Activated T-cell treated with anti-CD3 and anti-CD28 coated beads, Interleukin-2, amount 50 U/mL, for 4 hours (primary cell): ENCODE measurements at regions not wholly inside any gene's neighbourhood (a gene's known extent, or its start where the extent isn't known, plus 50 kb on each side); places are given as distances from the start of the nearest gene placed in this dataset.
"Not testable (repeated sequence)": the region's sequence is repeated elsewhere in the genome, so short reads cannot be mapped to it uniquely, and the experiment has no call there.

Source experiments
- ATAC-seq, 2 donors: fragments of 200-7000 bp; cut with Tn5 transposase; one replicate each; pipeline ENCODE4 v1.10.0; 2021
- DNase-seq: peaks from one replicate; pipeline ENCODE4 v3.0.0-alpha.2; 2020
- H3K27me3 Mint-ChIP-seq: one replicate; pipeline ENCODE4 v1.8.0; 2021; ENCODE audit warnings: low read depth, mixed read lengths
- H3K36me3 Mint-ChIP-seq: one replicate; pipeline ENCODE4 v1.8.0; 2022; ENCODE audit warnings: mixed read lengths; ENCODE audit not compliant: insufficient read depth
- H3K4me1 Mint-ChIP-seq: one replicate; pipeline ENCODE4 v1.8.0; 2021; ENCODE audit warnings: low read depth, mixed read lengths
- H3K4me3 Mint-ChIP-seq: one replicate; pipeline ENCODE4 v1.8.0; 2021; ENCODE audit warnings: mild to moderate bottlenecking, moderate library complexity, mixed read lengths
- H3K9me3 Mint-ChIP-seq: one replicate; pipeline ENCODE4 v1.8.0; 2021; ENCODE audit warnings: mixed read lengths

DNA sequence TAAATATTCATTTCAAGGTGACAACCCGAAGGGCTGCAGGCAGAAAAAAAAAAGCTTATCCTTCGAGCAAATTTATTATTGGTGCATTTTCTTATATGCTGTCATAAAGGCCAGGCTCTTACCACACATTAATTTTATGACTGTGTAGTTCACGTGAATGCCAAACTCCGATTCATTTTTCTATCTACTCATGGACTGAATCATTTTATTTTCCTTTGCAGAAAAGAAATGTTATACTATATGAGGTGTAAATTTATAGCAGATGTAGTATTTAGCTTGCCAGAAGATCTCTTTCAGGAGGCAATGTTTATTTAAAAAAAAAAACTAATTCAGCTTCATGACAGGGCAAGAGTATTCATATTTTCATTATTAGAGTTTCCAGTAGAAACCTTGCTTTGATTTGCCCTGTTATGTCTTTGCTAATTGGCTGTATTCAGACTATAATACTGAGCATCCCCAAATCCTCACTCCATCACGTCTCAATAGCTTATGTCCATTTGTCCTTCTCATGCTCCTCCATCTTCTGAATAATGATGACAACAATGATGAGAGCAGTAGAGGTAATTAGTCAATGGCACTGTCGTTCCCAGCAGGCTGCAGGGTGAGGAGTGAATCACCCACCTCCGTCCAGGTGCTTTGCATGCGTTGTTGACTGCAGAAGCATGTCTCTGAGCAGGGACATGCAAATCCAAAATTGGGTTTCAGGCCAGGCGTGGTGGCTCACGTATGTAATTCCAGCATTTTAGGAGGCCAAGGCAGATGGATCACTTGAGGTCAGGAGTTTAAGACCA lies 101.1 kb upstream of the RAB12 start:
- H3K4me1 Mint-ChIP-seq = no peaks in the 10 kb centered on the region
- H3K36me3 Mint-ChIP-seq = no peaks in the 10 kb centered on the region
- peaks cover 7% of the 10 kb centered on the region for H3K27me3 Mint-ChIP-seq
- no peak for ATAC-seq
- DNase-seq = no peak
- H3K4me3 Mint-ChIP-seq = no peak overlapping the region
- no peaks in the 10 kb centered on the region for H3K9me3 Mint-ChIP-seq

DNA sequence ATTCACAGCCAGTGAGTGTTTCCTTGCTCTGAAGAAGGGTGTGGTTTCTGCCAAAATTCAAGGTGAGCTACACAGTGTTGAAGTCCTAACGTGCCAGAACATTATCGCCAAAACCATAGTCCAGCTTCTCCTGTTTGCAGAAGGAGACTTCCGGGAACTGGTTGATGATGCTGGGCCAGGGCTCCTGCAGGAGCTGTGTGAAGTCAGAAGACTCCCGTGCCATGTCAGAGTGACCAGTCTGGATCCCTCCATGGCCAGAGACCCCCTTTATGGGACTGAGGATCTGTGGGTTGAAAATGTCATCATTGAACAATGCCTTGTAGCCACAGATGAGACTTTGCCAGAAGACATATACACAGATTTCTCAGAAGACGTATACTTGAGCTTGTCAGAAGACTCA lies 96.0 kb upstream of the RAB12 start:
- H3K4me1 Mint-ChIP-seq = no peaks in the 10 kb centered on the region
- DNase-seq (no peak), ATAC-seq (no peak)
- no peaks in the 10 kb centered on the region for H3K36me3 Mint-ChIP-seq
- H3K9me3 Mint-ChIP-seq = no peaks in the 10 kb centered on the region
- no peak overlapping the region for H3K4me3 Mint-ChIP-seq
- peaks cover 3% of the 10 kb centered on the region for H3K27me3 Mint-ChIP-seq

DNA sequence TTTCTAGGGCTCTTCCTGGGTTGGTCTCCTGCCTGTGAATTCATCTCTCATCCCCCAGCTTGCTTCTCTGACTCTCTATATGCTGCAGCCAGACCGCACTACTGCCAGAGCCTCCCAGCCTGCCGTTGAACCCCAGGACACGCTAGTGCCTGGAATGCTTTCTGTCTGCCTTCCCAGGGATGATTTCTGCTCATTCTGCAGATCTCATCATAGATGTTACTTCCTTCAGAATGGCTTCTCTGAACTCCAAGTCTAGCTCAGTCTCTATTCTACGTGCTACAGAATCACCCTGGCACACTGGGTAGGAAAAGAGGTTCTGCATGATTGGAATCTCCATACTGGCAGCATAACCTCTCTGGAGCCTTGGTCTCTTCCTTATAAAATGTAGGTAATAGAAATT lies 94.8 kb upstream of the RAB12 start:
- ATAC-seq = no peak
- no peak for DNase-seq
- H3K4me1 Mint-ChIP-seq = no peaks in the 10 kb centered on the region
- no peaks in the 10 kb centered on the region for H3K36me3 Mint-ChIP-seq
- no peaks in the 10 kb centered on the region for H3K9me3 Mint-ChIP-seq
- peaks cover 3% of the 10 kb centered on the region for H3K27me3 Mint-ChIP-seq
- H3K4me3 Mint-ChIP-seq = no peak overlapping the region

DNA sequence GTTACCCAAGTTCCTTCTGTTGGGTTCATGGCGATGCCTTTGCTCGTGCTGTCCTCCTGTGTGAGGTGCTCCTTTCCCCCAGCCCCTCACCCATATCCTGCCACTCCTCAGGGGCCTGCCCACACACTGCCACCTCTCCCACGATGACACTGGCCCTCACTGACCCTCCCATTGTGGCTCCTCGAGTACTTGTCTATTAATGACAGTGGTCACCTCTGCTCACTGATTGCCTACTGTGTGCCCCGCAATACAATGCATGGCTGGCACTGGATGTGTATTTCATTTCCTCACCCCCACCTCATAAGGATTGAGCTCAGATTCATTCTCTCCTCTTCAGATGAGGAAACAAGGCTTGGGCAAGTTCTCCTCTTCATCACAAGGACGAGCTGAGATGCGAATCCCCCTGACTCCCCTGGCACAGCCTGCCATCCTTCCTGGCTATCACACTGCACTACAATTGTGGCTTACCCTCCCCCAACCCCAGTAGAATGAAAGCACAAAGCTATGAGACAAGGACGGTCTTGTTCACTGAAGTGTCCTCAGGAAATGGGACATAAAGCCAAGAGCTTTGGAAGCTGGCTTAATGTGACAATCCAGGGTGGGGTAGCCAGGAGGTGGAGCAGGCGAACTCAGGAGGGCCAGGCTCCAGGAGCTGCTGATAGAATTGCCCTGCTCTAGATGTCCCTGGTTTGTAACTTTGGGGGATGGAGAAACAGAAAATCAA lies 93.9 kb upstream of the RAB12 start:
- Mint-ChIP-seq H3K4me3 (no peak overlapping the region), H3K27me3 (peaks cover 6% of the 10 kb centered on the region), H3K36me3 (no peaks in the 10 kb centered on the region), H3K9me3 (peaks cover 1% of the 10 kb centered on the region), H3K4me1 (no peaks in the 10 kb centered on the region)
- ATAC-seq (no peak), DNase-seq (no peak)

DNA sequence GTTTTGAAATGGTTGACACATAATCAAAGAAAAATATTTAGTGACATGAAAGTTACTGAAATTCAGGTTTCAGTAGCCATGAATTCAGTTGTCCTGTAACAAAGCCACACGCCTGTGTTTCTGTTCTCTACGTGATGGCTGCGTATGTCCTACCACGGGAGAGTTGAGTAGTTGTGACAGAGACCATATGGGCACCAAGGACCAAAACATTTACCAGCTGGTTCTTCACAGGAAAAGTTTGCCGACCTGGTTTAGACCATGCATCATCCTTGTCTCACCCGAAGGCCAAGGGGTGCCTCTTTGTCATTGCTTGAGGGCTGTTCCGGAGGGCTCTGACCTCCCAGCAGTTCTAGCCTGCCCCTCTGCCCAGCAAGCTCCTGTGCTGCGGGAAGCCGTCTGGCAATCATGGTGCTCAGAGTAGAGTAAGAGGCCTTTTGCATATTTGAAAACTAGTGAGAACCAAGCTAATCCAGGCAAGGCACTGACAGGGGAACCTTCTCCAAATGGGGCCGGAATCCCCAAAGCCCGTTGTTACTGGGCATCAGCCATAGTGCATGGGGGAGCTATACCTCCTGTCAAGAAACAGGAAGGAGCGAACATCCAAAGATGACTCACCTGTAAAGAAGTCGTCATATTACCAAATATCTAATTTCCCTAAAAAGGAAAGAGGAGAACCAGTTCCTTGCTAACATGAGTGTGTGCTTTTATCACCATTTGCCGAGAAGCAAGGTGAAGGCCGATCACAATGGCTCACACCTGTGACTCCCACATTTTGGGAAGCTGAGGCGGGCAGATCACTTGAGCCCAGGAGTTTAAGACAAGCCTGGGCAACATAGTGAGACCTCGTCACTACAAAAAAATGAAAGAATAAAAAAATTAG lies 92.6 kb upstream of the RAB12 start:
- peaks cover 6% of the 10 kb centered on the region for H3K27me3 Mint-ChIP-seq
- ATAC-seq (no peak), DNase-seq (no peak)
- H3K4me1 Mint-ChIP-seq = no peaks in the 10 kb centered on the region
- H3K36me3 Mint-ChIP-seq = no peaks in the 10 kb centered on the region
- H3K4me3 Mint-ChIP-seq = no peak overlapping the region
- H3K9me3 Mint-ChIP-seq = peaks cover 8% of the 10 kb centered on the region

DNA sequence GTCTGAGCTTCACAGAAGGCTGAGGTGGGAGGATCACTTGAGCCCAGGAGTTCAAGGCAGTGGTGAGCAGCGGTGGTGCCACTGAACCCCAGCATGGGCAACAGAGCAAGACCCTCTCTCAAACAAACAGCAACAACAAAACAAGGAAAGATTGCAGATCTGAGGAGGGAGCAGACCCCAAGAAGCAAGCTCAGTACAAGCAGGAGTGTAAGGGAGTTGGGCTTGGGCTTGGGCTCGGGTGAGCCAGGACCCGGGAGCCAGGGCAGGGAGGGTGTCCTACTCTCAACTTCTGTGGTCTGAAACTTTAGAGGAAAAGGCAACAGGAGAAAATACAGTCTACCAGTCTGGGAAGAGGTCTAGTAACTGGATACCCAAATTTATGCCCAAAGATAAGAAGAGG lies 92.0 kb upstream of the RAB12 start:
- Mint-ChIP-seq H3K4me1 (no peaks in the 10 kb centered on the region), H3K27me3 (peaks cover 6% of the 10 kb centered on the region)
- no peak for ATAC-seq

DNA sequence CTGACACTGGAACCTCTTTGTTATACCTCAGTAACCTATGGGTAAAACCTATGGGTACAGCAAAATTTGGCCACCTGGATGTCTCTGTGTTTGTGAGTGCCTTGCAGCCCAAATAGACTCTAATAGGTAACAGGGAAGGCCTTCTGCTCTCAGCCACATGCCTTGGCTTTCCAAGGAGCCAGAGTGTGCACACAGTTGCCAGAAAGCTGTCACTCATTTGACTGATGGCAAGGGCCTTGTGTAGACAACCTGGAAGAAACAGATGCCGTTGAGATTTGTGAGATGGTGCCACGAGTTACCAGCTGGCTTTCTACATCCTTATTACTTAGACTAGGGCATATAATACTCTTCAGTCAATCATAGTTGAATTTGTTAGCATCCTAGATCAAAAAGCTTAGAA lies 90.1 kb upstream of the RAB12 start:
- Mint-ChIP-seq H3K4me1 (no peaks in the 10 kb centered on the region), H3K36me3 (no peaks in the 10 kb centered on the region), H3K27me3 (peaks cover 12% of the 10 kb centered on the region), H3K9me3 (peaks cover 8% of the 10 kb centered on the region), H3K4me3 (no peak overlapping the region)
- DNase-seq = no peak
- ATAC-seq = no peak

More for the DNA sequence above, 92.0 kb upstream of the RAB12 start:
- no peak overlapping the region for H3K4me3 Mint-ChIP-seq
- DNase-seq = no peak
- no peaks in the 10 kb centered on the region for H3K36me3 Mint-ChIP-seq
- H3K9me3 Mint-ChIP-seq = peaks cover 8% of the 10 kb centered on the region

DNA sequence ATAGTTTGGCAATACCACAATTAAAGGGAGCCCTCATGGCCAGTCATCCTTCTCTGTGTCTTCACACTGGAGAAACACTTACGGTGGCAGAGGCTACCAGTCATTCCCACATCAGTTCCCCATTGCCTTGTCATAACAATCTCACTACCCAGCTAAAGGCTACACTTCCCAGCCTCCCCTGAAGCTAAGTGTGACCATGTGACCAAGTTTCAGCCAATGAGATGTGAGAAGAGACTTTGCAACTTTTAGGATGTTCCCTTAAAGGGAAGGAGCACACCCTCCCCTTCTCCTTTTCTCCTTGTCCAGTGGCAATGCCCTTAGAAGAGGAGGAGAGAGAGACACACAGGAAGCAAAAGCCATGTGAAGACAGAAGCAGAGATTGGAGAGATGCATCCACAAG lies 89.0 kb upstream of the RAB12 start:
- H3K4me1 Mint-ChIP-seq = no peaks in the 10 kb centered on the region
- H3K9me3 Mint-ChIP-seq = peaks cover 8% of the 10 kb centered on the region
- no peaks in the 10 kb centered on the region for H3K36me3 Mint-ChIP-seq
- DNase-seq = no peak
- peaks cover 19% of the 10 kb centered on the region for H3K27me3 Mint-ChIP-seq
- no peak overlapping the region for H3K4me3 Mint-ChIP-seq
- no peak for ATAC-seq

DNA sequence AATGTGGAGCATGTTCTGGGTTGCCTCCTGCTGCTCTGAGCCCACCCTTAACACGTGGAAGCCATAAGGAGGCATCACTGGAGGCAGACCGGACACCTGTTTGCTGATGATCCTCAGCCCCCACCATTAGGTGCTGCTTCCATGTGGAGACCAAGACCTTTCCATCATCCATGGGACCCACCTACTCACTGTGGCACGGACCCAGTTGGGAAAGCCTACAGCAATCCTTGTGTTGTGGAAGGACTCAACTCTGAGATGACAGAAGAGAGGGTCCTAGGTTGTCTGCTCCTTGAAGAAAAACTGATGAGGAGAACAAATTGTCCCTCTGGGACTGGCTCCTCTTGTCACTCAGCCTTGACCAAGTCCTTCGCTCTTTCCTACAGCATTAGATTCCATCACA lies 86.5 kb upstream of the RAB12 start:
- no peaks in the 10 kb centered on the region for H3K36me3 Mint-ChIP-seq
- H3K9me3 Mint-ChIP-seq = peaks cover 8% of the 10 kb centered on the region
- H3K27me3 Mint-ChIP-seq = peaks cover 29% of the 10 kb centered on the region
- DNase-seq = no peak
- no peak overlapping the region for H3K4me3 Mint-ChIP-seq
- H3K4me1 Mint-ChIP-seq = no peaks in the 10 kb centered on the region
- no peak for ATAC-seq

DNA sequence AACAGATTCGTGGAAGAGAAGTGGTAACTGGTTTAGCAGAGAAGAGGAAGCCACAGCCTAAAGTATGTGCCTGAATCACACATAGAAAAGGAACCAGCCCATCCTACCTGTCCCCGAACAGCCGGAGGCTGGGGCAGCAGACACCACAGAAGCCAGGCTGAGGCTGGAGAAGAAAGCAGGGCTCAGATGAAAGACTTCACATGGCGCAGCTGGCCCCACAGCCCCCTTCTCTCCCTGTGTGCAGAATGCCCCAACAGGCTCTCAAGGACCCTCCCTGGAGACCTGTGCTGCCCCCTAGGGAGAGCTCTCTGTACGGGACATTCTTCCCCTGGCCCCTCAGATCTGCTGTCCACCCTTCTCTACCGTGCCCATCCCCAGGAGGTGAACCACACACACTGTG lies 83.5 kb upstream of the RAB12 start:
- H3K9me3 Mint-ChIP-seq = peaks cover 18% of the 10 kb centered on the region
- H3K27me3 Mint-ChIP-seq = peaks cover 27% of the 10 kb centered on the region
- no peak overlapping the region for H3K4me3 Mint-ChIP-seq
- DNase-seq = no peak
- no peaks in the 10 kb centered on the region for H3K4me1 Mint-ChIP-seq
- H3K36me3 Mint-ChIP-seq = no peaks in the 10 kb centered on the region
- ATAC-seq = no peak

DNA sequence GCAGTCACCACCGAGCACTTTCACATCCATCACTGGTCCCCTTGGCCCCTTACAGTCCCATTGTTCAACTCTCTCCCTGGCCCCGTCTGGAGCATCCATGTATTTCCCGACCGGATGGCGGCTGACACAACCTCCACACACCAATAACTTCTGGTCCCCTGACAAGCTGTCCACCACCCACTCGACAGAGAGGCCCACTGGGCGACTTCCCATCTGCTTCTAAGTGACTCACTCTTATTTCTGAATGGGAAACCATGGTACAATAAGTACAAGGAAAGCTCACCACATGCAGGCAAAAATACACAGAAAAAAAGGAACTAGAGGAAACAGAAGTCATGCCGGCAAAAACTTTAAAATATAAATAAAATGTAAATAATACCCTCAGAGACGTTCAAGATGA lies 82.9 kb upstream of the RAB12 start:
- DNase-seq (no peak), ATAC-seq (no peak)
- Mint-ChIP-seq H3K4me1 (no peaks in the 10 kb centered on the region), H3K36me3 (no peaks in the 10 kb centered on the region), H3K9me3 (peaks cover 21% of the 10 kb centered on the region), H3K27me3 (peaks cover 27% of the 10 kb centered on the region), H3K4me3 (no peak overlapping the region)

DNA sequence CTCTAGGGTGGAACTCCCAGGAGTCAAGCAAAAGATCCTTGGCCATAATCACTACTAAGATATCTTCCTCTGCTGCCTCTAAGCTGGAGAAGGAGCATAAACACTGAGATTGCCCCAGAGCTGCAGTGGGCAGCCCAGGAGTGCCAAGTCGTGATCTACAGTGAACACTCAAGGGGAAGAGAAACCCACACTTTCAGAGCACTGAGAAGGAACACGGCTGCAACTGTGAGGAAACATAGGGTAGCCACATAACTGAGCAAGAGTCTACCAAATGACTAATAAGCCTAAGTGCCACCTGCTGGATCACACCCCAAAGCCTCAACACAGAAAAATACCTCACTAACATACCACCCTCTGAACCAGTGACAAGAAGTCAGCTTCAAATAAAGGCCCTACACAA lies 79.6 kb upstream of the RAB12 start:
- ATAC-seq (no peak), DNase-seq (no peak)
- Mint-ChIP-seq H3K36me3 (no peaks in the 10 kb centered on the region), H3K4me1 (no peaks in the 10 kb centered on the region), H3K4me3 (no peak overlapping the region), H3K9me3 (peaks cover 35% of the 10 kb centered on the region), H3K27me3 (peaks cover 20% of the 10 kb centered on the region)

DNA sequence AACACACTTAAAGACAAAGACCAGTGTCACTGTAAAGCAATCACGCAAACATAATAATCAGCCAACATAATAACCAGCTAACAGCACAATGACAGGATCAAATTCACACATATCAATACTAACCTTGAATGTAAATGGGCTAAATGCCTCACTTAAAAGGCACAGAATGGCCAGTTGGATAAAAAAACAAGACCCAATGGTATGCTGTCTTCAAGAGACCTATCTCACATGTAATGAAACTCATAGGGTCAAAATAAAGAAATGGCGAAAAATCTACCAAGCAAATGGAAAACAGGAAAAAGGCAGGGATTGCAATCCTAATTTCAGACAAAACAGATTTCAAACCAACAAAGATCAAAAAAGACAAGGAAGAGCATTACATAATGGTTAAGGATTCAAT lies 78.2 kb upstream of the RAB12 start:
- H3K4me1 Mint-ChIP-seq, ATAC-seq, H3K36me3 Mint-ChIP-seq, H3K4me3 Mint-ChIP-seq, H3K27me3 Mint-ChIP-seq, DNase-seq: not testable (repeated sequence)
- peaks cover 35% of the 10 kb centered on the region for H3K9me3 Mint-ChIP-seq

DNA sequence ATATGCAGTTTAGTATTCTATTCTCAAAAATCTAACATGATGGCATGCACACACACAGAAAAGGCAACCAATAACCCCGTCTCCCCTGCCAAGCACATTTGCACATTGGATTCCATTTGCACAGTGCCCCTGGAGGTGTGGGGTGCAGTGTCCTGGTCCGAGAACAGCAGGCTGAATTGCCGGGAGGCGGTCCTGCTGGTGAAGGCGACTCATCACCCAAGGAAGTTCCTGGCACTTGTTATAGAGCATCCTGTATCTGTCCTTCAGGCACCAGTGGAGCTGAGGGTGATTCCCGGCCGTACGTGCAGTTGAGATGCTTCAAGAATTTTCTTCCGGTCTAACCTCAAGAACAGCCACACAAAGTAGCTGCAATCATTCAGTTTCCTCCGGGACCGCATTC lies 73.0 kb upstream of the RAB12 start:
- no peak for DNase-seq
- no peaks in the 10 kb centered on the region for H3K36me3 Mint-ChIP-seq
- ATAC-seq = no peak
- peaks cover 15% of the 10 kb centered on the region for H3K9me3 Mint-ChIP-seq
- H3K4me1 Mint-ChIP-seq = no peaks in the 10 kb centered on the region
- no peak overlapping the region for H3K4me3 Mint-ChIP-seq
- no peaks in the 10 kb centered on the region for H3K27me3 Mint-ChIP-seq
